ENCODE measurements at regions not wholly inside any gene's neighbourhood (a gene's known extent, or its start where the extent isn't known, plus 50 kb on each side); places are given as distances from the start of the nearest gene placed in this dataset.

GRCh38 chr1:58874757-58875755 lies 91.2 kb upstream of the JUN start:
- Mint-ChIP-seq H3K27me3 (ENCODE audit: low read depth) (no peaks in the 10 kb centered on the region), H3K27ac (no peak overlapping the region), H3K9me3 (no peaks in the 10 kb centered on the region), H3K4me3 (no peak overlapping the region), H3K36me3 (ENCODE audit: insufficient read depth in 2 of 2) (no peaks in the 10 kb centered on the region), H3K4me1 (ENCODE audit: low read depth) (peaks cover 8% of the 10 kb centered on the region)
- no peak for ATAC-seq (replicated peaks in 1 of 2)
- DNase-seq, result no peak

DNA sequence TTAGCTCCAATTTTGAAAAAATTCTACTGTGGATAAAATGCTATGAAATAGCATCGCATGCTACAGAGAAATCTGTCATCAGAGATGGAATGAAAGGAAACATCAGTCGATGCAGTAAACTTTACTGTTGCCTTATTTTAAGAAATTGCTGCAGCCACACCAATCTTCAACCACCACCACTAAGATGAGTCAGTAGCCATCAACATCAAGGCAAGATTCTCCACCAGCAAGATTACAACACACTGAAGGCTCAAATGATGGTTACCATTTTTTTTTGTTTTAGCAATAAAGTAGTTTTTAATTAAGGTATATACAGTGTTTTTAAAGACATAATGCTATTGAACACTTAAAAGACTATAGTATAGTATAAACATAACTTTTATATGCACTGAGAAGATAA lies 95.6 kb upstream of the JUN start:
- no peaks in the 10 kb centered on the region for H3K27me3 Mint-ChIP-seq (ENCODE audit: low read depth)
- H3K4me3 Mint-ChIP-seq, result no peak overlapping the region
- ATAC-seq (replicated peaks in 1 of 2) (no peak), DNase-seq (no peak)
- H3K36me3 Mint-ChIP-seq (ENCODE audit: insufficient read depth in 2 of 2), result no peaks in the 10 kb centered on the region
- H3K4me1 Mint-ChIP-seq (ENCODE audit: low read depth), result peaks cover 28% of the 10 kb centered on the region
- H3K27ac Mint-ChIP-seq, result no peak overlapping the region
- no peaks in the 10 kb centered on the region for H3K9me3 Mint-ChIP-seq

- Mint-ChIP-seq H3K4me3 (no peak overlapping the region), H3K4me1 (ENCODE audit: low read depth) (peaks cover 37% of the 10 kb centered on the region), H3K27ac (no peak overlapping the region), H3K27me3 (ENCODE audit: low read depth) (no peaks in the 10 kb centered on the region), H3K36me3 (ENCODE audit: insufficient read depth in 2 of 2) (no peaks in the 10 kb centered on the region), H3K9me3 (no peaks in the 10 kb centered on the region)
- DNase-seq, result no peak
- ATAC-seq (replicated peaks in 1 of 2), result no peak
These were observed 96.7 kb upstream of the JUN start for GRCh38 chr1:58880592-58880991.

DNA sequence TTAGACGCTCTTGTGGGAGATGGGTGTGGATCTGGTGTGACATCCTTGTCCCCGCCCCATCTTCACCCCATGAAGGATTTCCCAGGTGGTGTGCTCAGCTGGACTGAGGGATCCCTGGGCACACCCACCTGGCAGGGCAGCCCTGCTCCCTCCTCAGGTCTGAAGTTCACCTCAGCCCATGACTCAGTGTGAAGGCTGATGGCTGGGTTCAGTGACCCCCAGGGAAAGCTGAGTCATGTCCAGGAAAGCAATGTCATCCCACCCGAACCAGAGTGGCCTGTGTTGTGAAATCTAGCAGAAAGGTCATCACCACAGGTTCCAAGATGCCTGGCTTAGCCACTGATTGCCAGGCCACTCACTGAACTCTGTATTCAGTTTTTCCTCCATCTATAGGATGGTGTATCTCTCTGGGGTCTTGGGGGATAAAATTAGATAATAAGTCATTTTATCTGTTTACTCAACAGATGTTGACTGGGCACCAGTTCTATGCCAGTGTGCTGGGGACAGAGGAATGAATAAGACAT lies 97.7 kb upstream of the JUN start:
- DNase-seq (no peak), ATAC-seq (replicated peaks in 1 of 2) (peak in 1 of 2 donors; percentile 54)
- Mint-ChIP-seq H3K27ac (no peak overlapping the region), H3K4me1 (ENCODE audit: low read depth) (peaks cover 46% of the 10 kb centered on the region), H3K27me3 (ENCODE audit: low read depth) (no peaks in the 10 kb centered on the region), H3K36me3 (ENCODE audit: insufficient read depth in 2 of 2) (peaks cover 0 to 2% of the 10 kb centered on the region in 2 donors), H3K4me3 (no peak overlapping the region), H3K9me3 (no peaks in the 10 kb centered on the region)

DNA sequence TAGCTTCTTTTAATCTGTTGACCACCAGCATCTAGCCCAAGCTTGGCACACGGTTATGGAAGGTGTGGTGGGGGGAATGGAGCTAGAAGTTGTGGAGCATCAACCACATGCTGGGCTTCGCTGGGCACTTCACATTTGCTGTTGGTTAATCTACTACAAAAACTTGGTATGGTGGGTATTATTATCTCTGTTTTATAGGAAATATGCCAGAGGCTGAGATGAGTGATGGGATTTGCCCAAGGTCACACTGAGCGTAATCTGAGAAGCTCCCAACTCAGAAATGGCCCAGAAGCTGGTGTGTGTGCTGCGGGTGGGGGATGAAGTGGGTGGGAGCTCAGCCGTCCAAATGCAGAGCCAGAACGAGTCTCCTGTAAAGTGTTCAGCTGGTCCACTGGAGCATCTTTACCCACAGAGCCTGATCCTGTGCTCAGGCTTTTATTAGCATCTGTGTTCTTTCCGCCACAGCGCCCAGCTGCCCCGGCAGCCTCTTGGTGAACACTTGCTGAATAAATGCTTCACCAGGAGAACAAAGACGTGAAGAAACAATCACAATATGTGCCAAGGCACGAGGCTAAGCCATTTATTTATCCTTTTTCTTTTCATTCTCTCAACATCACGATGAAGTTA lies 98.6 kb upstream of the JUN start:
- Mint-ChIP-seq H3K9me3 (no peaks in the 10 kb centered on the region), H3K4me3 (no peak overlapping the region), H3K4me1 (ENCODE audit: low read depth) (peaks cover 55% of the 10 kb centered on the region), H3K27ac (no peak overlapping the region), H3K36me3 (ENCODE audit: insufficient read depth in 2 of 2) (peaks cover 0 to 2% of the 10 kb centered on the region in 2 donors), H3K27me3 (ENCODE audit: low read depth) (no peaks in the 10 kb centered on the region)
- ATAC-seq (replicated peaks in 1 of 2) (no peak), DNase-seq (no peak)

- DNase-seq (no peak), ATAC-seq (replicated peaks in 1 of 2) (no peak)
- H3K9me3 Mint-ChIP-seq, result no peaks in the 10 kb centered on the region
- peaks cover 55% of the 10 kb centered on the region for H3K4me1 Mint-ChIP-seq (ENCODE audit: low read depth)
- peaks cover 0 to 2% of the 10 kb centered on the region in 2 donors for H3K36me3 Mint-ChIP-seq (ENCODE audit: insufficient read depth in 2 of 2)
- no peaks in the 10 kb centered on the region for H3K27me3 Mint-ChIP-seq (ENCODE audit: low read depth)
- no peak overlapping the region for H3K4me3 Mint-ChIP-seq
- no peak overlapping the region for H3K27ac Mint-ChIP-seq
These were observed 99.4 kb upstream of the JUN start for GRCh38 chr1:58883037-58883887.

DNA sequence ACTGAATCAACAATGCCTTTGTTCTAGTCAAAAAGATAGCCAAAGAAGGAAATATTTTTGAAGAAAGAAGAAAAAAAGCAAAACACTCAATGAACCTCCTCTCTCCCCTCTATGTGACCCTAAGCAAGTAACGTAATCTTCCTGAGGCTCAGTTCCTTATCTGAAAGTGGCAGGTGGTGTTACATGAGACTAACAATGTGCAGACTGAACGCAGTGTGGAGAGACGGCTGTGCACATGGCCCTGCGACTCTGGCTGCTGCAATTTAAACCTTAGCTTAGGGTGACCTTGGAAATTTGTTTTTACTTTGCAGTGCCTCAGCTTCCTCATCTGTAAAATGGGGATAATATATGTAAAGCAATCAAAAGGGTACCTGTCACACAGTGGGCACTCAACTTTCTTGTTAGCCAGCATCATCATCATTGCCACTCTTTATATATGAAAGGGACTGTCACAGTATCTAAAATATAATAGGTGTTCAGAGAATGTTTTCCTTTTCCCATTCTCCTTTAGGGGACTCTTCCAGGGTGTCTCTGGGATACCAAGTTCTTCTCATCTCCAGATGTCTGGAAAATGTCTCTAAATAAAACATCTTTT lies 100.1 kb upstream of the JUN start:
- no peaks in the 10 kb centered on the region for H3K9me3 Mint-ChIP-seq
- H3K27ac Mint-ChIP-seq, result no peak overlapping the region
- H3K4me3 Mint-ChIP-seq, result no peak overlapping the region
- DNase-seq, result no peak
- peaks cover 56% of the 10 kb centered on the region for H3K4me1 Mint-ChIP-seq (ENCODE audit: low read depth)
- ATAC-seq (replicated peaks in 1 of 2), result no peak
- no peaks in the 10 kb centered on the region for H3K27me3 Mint-ChIP-seq (ENCODE audit: low read depth)
- H3K36me3 Mint-ChIP-seq (ENCODE audit: insufficient read depth in 2 of 2), result peaks cover 0 to 2% of the 10 kb centered on the region in 2 donors

- H3K27ac Mint-ChIP-seq, result no peak overlapping the region
- peaks cover 61% of the 10 kb centered on the region for H3K4me1 Mint-ChIP-seq (ENCODE audit: low read depth)
- DNase-seq (peak in 1 of 2 donors; percentile 12), ATAC-seq (replicated peaks in 1 of 2) (peak; percentile 36 to 58)
- no peaks in the 10 kb centered on the region for H3K27me3 Mint-ChIP-seq (ENCODE audit: low read depth)
- H3K9me3 Mint-ChIP-seq, result no peaks in the 10 kb centered on the region
- peak overlapping the region; percentile 64 to 70 for H3K4me3 Mint-ChIP-seq
- peaks cover 0 to 2% of the 10 kb centered on the region in 2 donors for H3K36me3 Mint-ChIP-seq (ENCODE audit: insufficient read depth in 2 of 2)
These were observed 101.1 kb upstream of the JUN start for GRCh38 chr1:58884706-58885661.

DNA sequence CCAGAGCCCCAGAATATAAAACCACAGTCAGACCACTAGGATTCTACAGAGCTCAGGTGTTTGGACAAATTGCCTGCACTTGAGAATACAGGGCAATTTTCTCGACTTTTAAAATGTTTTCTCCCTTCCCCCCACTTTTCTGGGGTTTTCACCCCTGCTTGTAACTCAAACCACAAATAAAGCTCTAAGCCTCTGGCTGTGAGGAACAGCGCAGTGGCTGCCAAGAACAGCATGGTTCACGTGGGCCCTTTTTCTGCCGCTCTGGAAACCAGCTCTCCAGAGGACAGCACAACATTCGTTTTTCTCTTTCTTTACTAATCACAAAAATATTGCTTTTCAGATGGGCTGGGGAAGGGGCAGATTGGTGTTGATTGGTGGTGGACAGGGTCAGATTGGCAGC lies 102.2 kb upstream of the JUN start:
- Mint-ChIP-seq H3K36me3 (ENCODE audit: insufficient read depth in 2 of 2) (peaks cover 0 to 2% of the 10 kb centered on the region in 2 donors), H3K27me3 (ENCODE audit: low read depth) (no peaks in the 10 kb centered on the region), H3K4me3 (peak overlapping the region; percentile 64 to 70), H3K9me3 (no peaks in the 10 kb centered on the region), H3K4me1 (ENCODE audit: low read depth) (peaks cover 61% of the 10 kb centered on the region), H3K27ac (peak overlapping the region; percentile 89)
- ATAC-seq (replicated peaks in 1 of 2) (peak; percentile 41 to 51), DNase-seq (no peak)

DNA sequence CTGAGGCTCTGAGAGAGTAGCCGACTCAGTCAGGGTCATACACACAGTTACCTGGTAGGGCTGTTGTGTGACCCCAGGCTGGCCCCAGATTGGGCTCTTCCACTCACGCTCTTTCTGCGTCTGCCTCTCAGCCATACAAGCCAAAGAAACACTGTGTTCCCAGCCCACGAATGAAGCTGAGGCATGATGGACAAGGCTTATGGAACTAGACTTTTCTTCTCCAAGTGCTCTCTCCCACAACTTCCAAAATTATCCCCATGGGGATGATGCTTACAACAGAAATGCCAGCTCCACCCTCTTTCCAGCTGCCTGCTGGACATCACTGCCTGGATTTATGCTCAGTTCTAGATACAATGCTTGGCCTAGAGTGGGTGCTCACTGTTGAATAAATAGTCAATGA lies 102.8 kb upstream of the JUN start:
- peaks cover 59% of the 10 kb centered on the region for H3K4me1 Mint-ChIP-seq (ENCODE audit: low read depth)
- H3K27ac Mint-ChIP-seq, result no peak overlapping the region
- H3K9me3 Mint-ChIP-seq, result peaks cover 0 to 4% of the 10 kb centered on the region in 2 donors

GRCh38 chr1:58887059-58887458 lies 103.2 kb upstream of the JUN start:
- Mint-ChIP-seq H3K4me1 (ENCODE audit: low read depth) (peaks cover 54% of the 10 kb centered on the region), H3K9me3 (peaks cover 0 to 4% of the 10 kb centered on the region in 2 donors), H3K36me3 (ENCODE audit: insufficient read depth in 2 of 2) (peaks cover 0 to 4% of the 10 kb centered on the region in 2 donors), H3K4me3 (no peak overlapping the region), H3K27me3 (ENCODE audit: low read depth) (no peaks in the 10 kb centered on the region), H3K27ac (no peak overlapping the region)
- DNase-seq (no peak), ATAC-seq (replicated peaks in 1 of 2) (no peak)

More for the DNA sequence above, 102.8 kb upstream of the JUN start:
- Mint-ChIP-seq H3K36me3 (ENCODE audit: insufficient read depth in 2 of 2) (peaks cover 0 to 4% of the 10 kb centered on the region in 2 donors), H3K4me3 (peak overlapping the region in 1 of 2 donors; percentile 70), H3K27me3 (ENCODE audit: low read depth) (no peaks in the 10 kb centered on the region)
- ATAC-seq (replicated peaks in 1 of 2) (no peak), DNase-seq (no peak)
